Upper lobe of right lung (tissue), 1 donor: ENCODE measurements at regions not wholly inside any gene's neighbourhood (a gene's known extent, or its start where the extent isn't known, plus 50 kb on each side); places are given as distances from the start of the nearest gene placed in this dataset.

ENCODE experiments used
- ATAC-seq: fragments of 200-7000 bp; cut with Tn5 transposase; one replicate; pipeline ENCODE4 v1.9.1; 2020; ENCODE audit warnings: mild to moderate bottlenecking, moderate library complexity
- DNase-seq: peaks from one replicate; pipeline ENCODE4 v3.0.0-alpha.2; 2020
- H3K27ac ChIP-seq: fragments of 200-600 bp; one replicate; pipeline ENCODE4 v1.8.0; 2022
- H3K27me3 ChIP-seq: fragments of 200-600 bp; one replicate; pipeline ENCODE4 v1.8.0; 2022; ENCODE audit warnings: mild to moderate bottlenecking
- H3K36me3 ChIP-seq: fragments of 200-600 bp; one replicate; pipeline ENCODE4 v1.8.0; 2022
- H3K4me1 ChIP-seq: fragments of 200-600 bp; one replicate; pipeline ENCODE4 v1.8.0; 2022
- H3K4me3 ChIP-seq: fragments of 200-600 bp; one replicate; pipeline ENCODE4 v1.8.0; 2022; ENCODE audit warnings: mild to moderate bottlenecking
- H3K9me3 ChIP-seq: fragments of 200-600 bp; one replicate; pipeline ENCODE4 v1.8.0; 2022
- CTCF ChIP-seq: fragments of 200-600 bp; IDR thresholded peaks from one replicate; pipeline ENCODE4 v1.8.0; 2022; ENCODE audit warnings: antibody characterized with exemption
- intact Hi-C: fragments of 100-400 bp; cut with DNase I; formaldehyde crosslinking; loops from one replicate; pipeline ENCODE4 v1.11.0; 2022
- donor health status: DM: no; HTN: yes; CAD: no; lungs with severe emphysema.

- no peak overlapping the region for H3K4me3 ChIP-seq
- no peak overlapping the region for H3K27ac ChIP-seq
- TF ChIP-seq CTCF: no peak
- no peak for ATAC-seq
- no peaks in the 10 kb centered on the region for H3K36me3 ChIP-seq
- intact Hi-C loops: no loop called here
- H3K27me3 ChIP-seq: no peaks in the 10 kb centered on the region
- no peaks in the 10 kb centered on the region for H3K9me3 ChIP-seq
- H3K4me1 ChIP-seq: no peaks in the 10 kb centered on the region
- DNase-seq: no peak
These were observed 362.0 kb upstream of the SULF2 start for GRCh38 chr20:48147311-48147710.

- H3K9me3 ChIP-seq: no peaks in the 10 kb centered on the region
- DNase-seq (no peak), ATAC-seq (no peak)
- no peaks in the 10 kb centered on the region for H3K27me3 ChIP-seq
- TF ChIP-seq CTCF: no peak
- no peak overlapping the region for H3K27ac ChIP-seq
- H3K36me3 ChIP-seq: no peaks in the 10 kb centered on the region
- no peak overlapping the region for H3K4me3 ChIP-seq
- H3K4me1 ChIP-seq: no peaks in the 10 kb centered on the region
- intact Hi-C loops: no loop called here
These were observed 361.6 kb upstream of the SULF2 start for GRCh38 chr20:48146877-48147276.

- DNase-seq: no peak
- ATAC-seq: no peak
- intact Hi-C loops: no loop called here
- Histone ChIP-seq H3K27ac (no peak overlapping the region), H3K36me3 (no peaks in the 10 kb centered on the region), H3K4me3 (no peak overlapping the region), H3K4me1 (no peaks in the 10 kb centered on the region), H3K27me3 (no peaks in the 10 kb centered on the region), H3K9me3 (no peaks in the 10 kb centered on the region)
- no peak for TF ChIP-seq CTCF
These were observed 361.0 kb upstream of the SULF2 start for GRCh38 chr20:48146308-48146707.

- no peaks in the 10 kb centered on the region for H3K36me3 ChIP-seq
- ATAC-seq: no peak
- intact Hi-C loops: no loop called here
- no peaks in the 10 kb centered on the region for H3K27me3 ChIP-seq
- no peak for DNase-seq
- H3K9me3 ChIP-seq: no peaks in the 10 kb centered on the region
- H3K4me1 ChIP-seq: no peaks in the 10 kb centered on the region
- H3K4me3 ChIP-seq: no peak overlapping the region
- no peak overlapping the region for H3K27ac ChIP-seq
- TF ChIP-seq CTCF: no peak
These were observed 358.3 kb upstream of the SULF2 start for GRCh38 chr20:48143435-48144081.

- ATAC-seq (no peak), DNase-seq (no peak)
- no peaks in the 10 kb centered on the region for H3K36me3 ChIP-seq
- intact Hi-C loops: no loop called here
- H3K4me1 ChIP-seq: no peaks in the 10 kb centered on the region
- H3K4me3 ChIP-seq: no peak overlapping the region
- H3K9me3 ChIP-seq: no peaks in the 10 kb centered on the region
- H3K27ac ChIP-seq: no peak overlapping the region
- H3K27me3 ChIP-seq: no peaks in the 10 kb centered on the region
- no peak for TF ChIP-seq CTCF
These were observed 357.2 kb upstream of the SULF2 start for GRCh38 chr20:48142516-48142773.
